ENCODE measurements at regions not wholly inside any gene's neighbourhood (a gene's known extent, or its start where the extent isn't known, plus 50 kb on each side); places are given as distances from the start of the nearest gene placed in this dataset.

- no peak for TF ChIP-seq CTCF (IDR thresholded peaks at IDR 0.05)
- no peak for TF ChIP-seq EP300 (IDR thresholded peaks at IDR 0.05; ENCODE audit: low read depth)
- no peak for TF ChIP-seq POLR2A (IDR thresholded peaks at IDR 0.05)
Observed at GRCh38 chrX:113982766-113983165, 601.1 kb upstream of the HTR2C start.
